ENCODE measurements at regions not wholly inside any gene's neighbourhood (a gene's known extent, or its start where the extent isn't known, plus 50 kb on each side); places are given as distances from the start of the nearest gene placed in this dataset.
"Not testable (repeated sequence)": the region's sequence is repeated elsewhere in the genome, so short reads cannot be mapped to it uniquely, and the experiment has no call there.

- DNase-seq = no peak
Observed at GRCh38 chr2:139684286-139684860, 904.2 kb upstream of the NXPH2 start.

GRCh38 chr2:139674577-139674976 lies 894.4 kb upstream of the NXPH2 start:
- DNase-seq = no peak

GRCh38 chr2:139673447-139673846 lies 893.3 kb upstream of the NXPH2 start:
- DNase-seq = not testable (repeated sequence)

- DNase-seq = no peak
Observed at GRCh38 chr2:139669675-139670074, 889.5 kb upstream of the NXPH2 start.

GRCh38 chr2:139652385-139652784 lies 872.2 kb upstream of the NXPH2 start:
- DNase-seq = no peak

- peak in 1 of 2 experiments; percentile 20 for DNase-seq
Observed at GRCh38 chr2:139645617-139646016, 865.4 kb upstream of the NXPH2 start.

GRCh38 chr2:139643139-139643538 lies 862.9 kb upstream of the NXPH2 start:
- no peak for DNase-seq

GRCh38 chr2:139631966-139632365 lies 851.8 kb upstream of the NXPH2 start:
- no peak for DNase-seq

- no peak for DNase-seq
Observed at GRCh38 chr2:139628931-139629330, 848.7 kb upstream of the NXPH2 start.

- no peak for DNase-seq
Observed at GRCh38 chr2:139626128-139626527, 845.9 kb upstream of the NXPH2 start.

GRCh38 chr2:139622691-139623090 lies 842.5 kb upstream of the NXPH2 start:
- no peak for DNase-seq

GRCh38 chr2:139617747-139618146 lies 837.6 kb upstream of the NXPH2 start:
- DNase-seq = no peak

GRCh38 chr2:139613264-139613663 lies 833.1 kb upstream of the NXPH2 start:
- peak; percentile 83 to 88 for DNase-seq

- DNase-seq = no peak
Observed at GRCh38 chr2:139610512-139610911, 830.3 kb upstream of the NXPH2 start.

- no peak for DNase-seq
Observed at GRCh38 chr2:139609109-139609508, 828.9 kb upstream of the NXPH2 start.

- no peak for DNase-seq
Observed at GRCh38 chr2:139605668-139606067, 825.5 kb upstream of the NXPH2 start.

- no peak for DNase-seq
Observed at GRCh38 chr2:139600166-139600565, 820.0 kb upstream of the NXPH2 start.

GRCh38 chr2:139585101-139585500 lies 804.9 kb upstream of the NXPH2 start:
- DNase-seq = no peak

- DNase-seq = no peak
Observed at GRCh38 chr2:139574371-139574770, 794.2 kb upstream of the NXPH2 start.

GRCh38 chr2:139556789-139557188 lies 776.6 kb upstream of the NXPH2 start:
- DNase-seq = no peak

- DNase-seq = no peak
Observed at GRCh38 chr2:139550873-139551272, 770.7 kb upstream of the NXPH2 start.

GRCh38 chr2:139550341-139550740 lies 770.2 kb upstream of the NXPH2 start:
- no peak for DNase-seq

- no peak for DNase-seq
Observed at GRCh38 chr2:139544186-139544851, 764.1 kb upstream of the NXPH2 start.

GRCh38 chr2:139538332-139539020 lies 758.3 kb upstream of the NXPH2 start:
- peak in 1 of 2 experiments; percentile 27 for DNase-seq

Measured in SHP77 (cell line).